ENCODE measurements at regions not wholly inside any gene's neighbourhood (a gene's known extent, or its start where the extent isn't known, plus 50 kb on each side); places are given as distances from the start of the nearest gene placed in this dataset.
"Not testable (repeated sequence)": the region's sequence is repeated elsewhere in the genome, so short reads cannot be mapped to it uniquely, and the experiment has no call there.

DNA sequence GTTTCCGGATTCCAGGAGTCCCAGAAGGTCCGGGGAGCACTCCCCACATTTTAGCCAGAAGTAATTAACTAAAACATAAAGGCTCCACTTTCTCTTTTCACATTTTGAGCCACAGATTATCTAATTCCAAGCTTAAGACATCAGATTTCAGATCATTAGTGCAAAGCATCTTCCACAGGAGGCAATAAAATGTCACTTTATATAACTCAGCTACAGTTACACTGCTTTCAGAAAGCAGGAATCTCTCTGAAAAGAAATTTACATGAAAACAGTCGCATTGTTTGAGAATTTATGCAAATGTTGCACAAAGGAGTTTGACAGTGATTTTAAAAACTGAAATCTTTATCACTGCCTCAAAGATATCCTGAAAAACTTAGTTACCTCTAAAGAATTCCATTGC, 99.7 kb downstream of the LMO4 start:
- no peak overlapping the region for H3K27ac ChIP-seq (replicated peaks)
- TF ChIP-seq GABPA (IDR thresholded peaks at IDR 0.05; ENCODE audit: low read depth): no peak
- TF ChIP-seq, protein P1, sequence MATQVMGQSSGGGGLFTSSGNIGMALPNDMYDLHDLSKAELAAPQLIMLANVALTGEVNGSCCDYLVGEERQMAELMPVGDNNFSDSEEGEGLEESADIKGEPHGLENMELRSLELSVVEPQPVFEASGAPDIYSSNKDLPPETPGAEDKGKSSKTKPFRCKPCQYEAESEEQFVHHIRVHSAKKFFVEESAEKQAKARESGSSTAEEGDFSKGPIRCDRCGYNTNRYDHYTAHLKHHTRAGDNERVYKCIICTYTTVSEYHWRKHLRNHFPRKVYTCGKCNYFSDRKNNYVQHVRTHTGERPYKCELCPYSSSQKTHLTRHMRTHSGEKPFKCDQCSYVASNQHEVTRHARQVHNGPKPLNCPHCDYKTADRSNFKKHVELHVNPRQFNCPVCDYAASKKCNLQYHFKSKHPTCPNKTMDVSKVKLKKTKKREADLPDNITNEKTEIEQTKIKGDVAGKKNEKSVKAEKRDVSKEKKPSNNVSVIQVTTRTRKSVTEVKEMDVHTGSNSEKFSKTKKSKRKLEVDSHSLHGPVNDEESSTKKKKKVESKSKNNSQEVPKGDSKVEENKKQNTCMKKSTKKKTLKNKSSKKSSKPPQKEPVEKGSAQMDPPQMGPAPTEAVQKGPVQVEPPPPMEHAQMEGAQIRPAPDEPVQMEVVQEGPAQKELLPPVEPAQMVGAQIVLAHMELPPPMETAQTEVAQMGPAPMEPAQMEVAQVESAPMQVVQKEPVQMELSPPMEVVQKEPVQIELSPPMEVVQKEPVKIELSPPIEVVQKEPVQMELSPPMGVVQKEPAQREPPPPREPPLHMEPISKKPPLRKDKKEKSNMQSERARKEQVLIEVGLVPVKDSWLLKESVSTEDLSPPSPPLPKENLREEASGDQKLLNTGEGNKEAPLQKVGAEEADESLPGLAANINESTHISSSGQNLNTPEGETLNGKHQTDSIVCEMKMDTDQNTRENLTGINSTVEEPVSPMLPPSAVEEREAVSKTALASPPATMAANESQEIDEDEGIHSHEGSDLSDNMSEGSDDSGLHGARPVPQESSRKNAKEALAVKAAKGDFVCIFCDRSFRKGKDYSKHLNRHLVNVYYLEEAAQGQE (IDR thresholded peaks at IDR 0.05; ENCODE audit: insufficient replicate concordance, low read depth): no peak
- no peak for TF ChIP-seq SPI1 (IDR thresholded peaks at IDR 0.05; ENCODE audit: borderline replicate concordance, low read depth)
- TF ChIP-seq POLR2AphosphoS5 (IDR thresholded peaks at IDR 0.05; ENCODE audit: low read depth): no peak
- TF ChIP-seq, protein P2, sequence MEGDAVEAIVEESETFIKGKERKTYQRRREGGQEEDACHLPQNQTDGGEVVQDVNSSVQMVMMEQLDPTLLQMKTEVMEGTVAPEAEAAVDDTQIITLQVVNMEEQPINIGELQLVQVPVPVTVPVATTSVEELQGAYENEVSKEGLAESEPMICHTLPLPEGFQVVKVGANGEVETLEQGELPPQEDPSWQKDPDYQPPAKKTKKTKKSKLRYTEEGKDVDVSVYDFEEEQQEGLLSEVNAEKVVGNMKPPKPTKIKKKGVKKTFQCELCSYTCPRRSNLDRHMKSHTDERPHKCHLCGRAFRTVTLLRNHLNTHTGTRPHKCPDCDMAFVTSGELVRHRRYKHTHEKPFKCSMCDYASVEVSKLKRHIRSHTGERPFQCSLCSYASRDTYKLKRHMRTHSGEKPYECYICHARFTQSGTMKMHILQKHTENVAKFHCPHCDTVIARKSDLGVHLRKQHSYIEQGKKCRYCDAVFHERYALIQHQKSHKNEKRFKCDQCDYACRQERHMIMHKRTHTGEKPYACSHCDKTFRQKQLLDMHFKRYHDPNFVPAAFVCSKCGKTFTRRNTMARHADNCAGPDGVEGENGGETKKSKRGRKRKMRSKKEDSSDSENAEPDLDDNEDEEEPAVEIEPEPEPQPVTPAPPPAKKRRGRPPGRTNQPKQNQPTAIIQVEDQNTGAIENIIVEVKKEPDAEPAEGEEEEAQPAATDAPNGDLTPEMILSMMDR (IDR thresholded peaks at IDR 0.05; ENCODE audit: insufficient read depth, low read length): no peak
- no peak for DNase-seq (ENCODE audit: low read depth in 1 of 2, low spot score in 1 of 2)
- no peaks in the 10 kb centered on the region for H3K27me3 ChIP-seq (ENCODE audit: insufficient read depth, poor library complexity, severe bottlenecking)
- H3K4me3 ChIP-seq (replicated peaks; ENCODE audit: insufficient read depth, low read length): no peak overlapping the region

- no peak for DNase-seq (ENCODE audit: low read depth in 1 of 2, low spot score in 1 of 2)
- no peak overlapping the region for H3K27ac ChIP-seq (replicated peaks)
- no peak for TF ChIP-seq GABPA (IDR thresholded peaks at IDR 0.05; ENCODE audit: low read depth)
- TF ChIP-seq, protein P2 (IDR thresholded peaks at IDR 0.05; ENCODE audit: insufficient read depth, low read length): no peak
- TF ChIP-seq, protein P1 (IDR thresholded peaks at IDR 0.05; ENCODE audit: insufficient replicate concordance, low read depth): no peak
- no peaks in the 10 kb centered on the region for H3K27me3 ChIP-seq (ENCODE audit: insufficient read depth, poor library complexity, severe bottlenecking)
- no peak overlapping the region for H3K4me3 ChIP-seq (replicated peaks; ENCODE audit: insufficient read depth, low read length)
Observed at GRCh38 chr1:87428883-87429282, 100.2 kb downstream of the LMO4 start.

- Histone ChIP-seq H3K27me3 (ENCODE audit: insufficient read depth, poor library complexity, severe bottlenecking) (no peaks in the 10 kb centered on the region), H3K4me3 (replicated peaks; ENCODE audit: insufficient read depth, low read length) (no peak overlapping the region), H3K27ac (replicated peaks) (no peak overlapping the region)
- TF ChIP-seq, protein P2 (IDR thresholded peaks at IDR 0.05; ENCODE audit: insufficient read depth, low read length): no peak
- TF ChIP-seq GABPA (IDR thresholded peaks at IDR 0.05; ENCODE audit: low read depth): no peak
- TF ChIP-seq SPI1 (IDR thresholded peaks at IDR 0.05; ENCODE audit: borderline replicate concordance, low read depth): no peak
- no peak for TF ChIP-seq POLR2AphosphoS5 (IDR thresholded peaks at IDR 0.05; ENCODE audit: low read depth)
- TF ChIP-seq, protein P1 (IDR thresholded peaks at IDR 0.05; ENCODE audit: insufficient replicate concordance, low read depth): no peak
- no peak for DNase-seq (ENCODE audit: low read depth in 1 of 2, low spot score in 1 of 2)
Observed at GRCh38 chr1:87432685-87433084, 104.0 kb downstream of the LMO4 start.

GRCh38 chr1:87433101-87433500, 104.4 kb downstream of the LMO4 start:
- not testable (repeated sequence) for H3K4me3 ChIP-seq (replicated peaks; ENCODE audit: insufficient read depth, low read length); H3K27ac ChIP-seq (replicated peaks); DNase-seq (ENCODE audit: low read depth in 1 of 2, low spot score in 1 of 2); H3K27me3 ChIP-seq (ENCODE audit: insufficient read depth, poor library complexity, severe bottlenecking)

All from HL-60 (cell line).